HepG2 (cell line): ENCODE measurements at regions not wholly inside any gene's neighbourhood (a gene's known extent, or its start where the extent isn't known, plus 50 kb on each side); places are given as distances from the start of the nearest gene placed in this dataset.

Source experiments
- EZH2 ChIP-seq: conservative IDR thresholded peaks from 2 replicates; pipeline ENCODE4 v1.6.1; 2012; ENCODE audit warnings: mild to moderate bottlenecking, low read depth, low read length, moderate library complexity
- MYC ChIP-seq: sonication (generic); formaldehyde crosslinking; IDR thresholded peaks from 2 replicates; pipeline ENCODE4 v1.9.0; 2021; ENCODE audit warnings: missing genetic modification reagents, borderline replicate concordance

- TF ChIP-seq MYC (CRISPR knock-in tag) (no peak), EZH2 (no peak)
Observed at GRCh38 chr10:25745976-25746375, 188.1 kb upstream of the MYO3A start.
